COR-L47 (cell line): ENCODE measurements at regions not wholly inside any gene's neighbourhood (a gene's known extent, or its start where the extent isn't known, plus 50 kb on each side); places are given as distances from the start of the nearest gene placed in this dataset.

Experiments used
- DNase-seq: peaks from one replicate; lab custom pipeline; 2025; lab: John Stamatoyannopoulos, UW

DNA sequence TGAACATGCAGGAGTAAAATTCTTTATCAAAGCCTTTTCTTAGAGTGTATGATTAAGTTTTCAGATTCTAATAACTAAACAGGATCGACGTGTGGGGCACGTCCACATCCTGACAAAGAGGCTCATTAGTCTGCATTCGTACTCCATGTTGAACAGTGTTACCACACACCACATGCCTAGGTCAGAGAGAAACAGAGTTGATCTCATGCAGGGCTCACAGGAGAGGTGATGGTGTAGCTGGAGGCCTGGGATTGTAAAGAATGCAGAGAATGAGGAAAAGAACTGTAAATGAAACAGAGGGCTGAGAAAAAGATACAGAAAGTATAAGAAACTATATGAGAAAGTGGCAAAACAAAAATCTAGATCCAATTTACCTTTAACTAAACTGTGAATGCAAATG lies 632.5 kb downstream of the BCL11A start:
- no peak for DNase-seq

- no peak for DNase-seq
These were observed 633.1 kb downstream of the BCL11A start for GRCh38 chr2:59920307-59920706.

- no peak for DNase-seq
These were observed 633.9 kb downstream of the BCL11A start for GRCh38 chr2:59919579-59919978.

DNA sequence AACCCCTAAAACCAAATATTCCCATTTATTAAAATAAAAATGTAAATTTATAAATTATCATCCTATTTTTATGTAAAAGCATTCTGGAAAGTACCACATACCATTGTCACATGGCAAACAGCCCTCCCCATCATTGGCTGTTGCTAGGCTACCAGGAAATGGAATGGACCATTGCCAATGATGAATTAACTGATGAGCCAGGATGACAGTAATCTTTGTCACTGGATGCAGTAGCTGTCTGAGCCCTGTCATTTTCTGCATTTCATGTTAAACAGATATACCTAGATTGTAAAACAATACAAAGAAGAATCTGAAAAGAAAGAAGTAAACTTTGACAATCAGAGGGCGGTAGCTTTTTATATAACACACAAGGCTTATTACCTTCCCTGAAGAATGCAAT lies 641.4 kb downstream of the BCL11A start:
- no peak for DNase-seq

- DNase-seq = no peak
These were observed 643.3 kb downstream of the BCL11A start for GRCh38 chr2:59910166-59910565.

DNA sequence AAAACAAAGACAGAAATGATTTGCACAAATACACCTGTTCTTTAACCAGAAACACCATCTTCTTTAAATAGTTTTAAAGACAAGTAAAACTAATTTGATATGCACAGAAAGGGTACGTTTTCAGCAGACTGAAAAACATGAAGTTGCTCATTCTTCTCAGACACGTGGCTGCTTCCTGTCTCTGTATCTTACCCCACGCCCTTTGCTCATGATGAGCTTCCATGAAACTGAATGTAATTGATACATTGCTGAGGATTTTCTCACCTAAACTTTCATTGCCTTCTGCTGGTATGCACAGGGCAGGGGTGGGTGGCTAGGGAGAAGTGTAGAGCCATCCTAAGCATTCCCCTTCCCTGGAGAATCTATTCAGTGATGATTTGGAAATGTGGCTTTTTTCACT lies 644.3 kb downstream of the BCL11A start:
- no peak for DNase-seq

- DNase-seq = no peak
These were observed 647.7 kb downstream of the BCL11A start for GRCh38 chr2:59905731-59906130.

DNA sequence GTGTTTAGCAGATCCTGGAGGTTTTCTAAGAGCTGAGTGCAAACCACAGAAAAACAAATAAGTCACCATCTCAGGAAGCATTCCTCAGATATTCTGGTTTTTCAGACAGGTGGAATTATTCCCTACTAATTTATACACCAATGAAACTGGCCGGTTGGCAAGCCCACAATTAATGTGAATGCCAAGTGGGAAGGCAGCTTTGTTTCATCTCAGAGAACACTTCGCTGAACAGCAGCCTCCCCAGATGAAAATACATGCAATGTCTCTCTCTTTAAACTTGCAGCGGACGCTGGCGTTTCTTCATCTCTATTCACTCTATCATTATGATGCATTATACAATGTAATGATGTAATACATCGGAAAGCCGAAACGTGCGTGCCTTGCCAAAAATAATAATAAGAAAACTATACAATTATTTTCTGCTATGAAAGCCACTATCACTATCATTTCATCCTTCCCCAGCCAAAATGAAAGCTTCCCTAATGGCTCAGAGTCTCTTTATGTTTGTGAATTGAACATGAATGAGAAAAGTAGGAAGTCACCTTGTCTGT lies 649.4 kb downstream of the BCL11A start:
- no peak for DNase-seq

GRCh38 chr2:59900728-59901452 lies 652.6 kb downstream of the BCL11A start:
- DNase-seq = no peak

DNA sequence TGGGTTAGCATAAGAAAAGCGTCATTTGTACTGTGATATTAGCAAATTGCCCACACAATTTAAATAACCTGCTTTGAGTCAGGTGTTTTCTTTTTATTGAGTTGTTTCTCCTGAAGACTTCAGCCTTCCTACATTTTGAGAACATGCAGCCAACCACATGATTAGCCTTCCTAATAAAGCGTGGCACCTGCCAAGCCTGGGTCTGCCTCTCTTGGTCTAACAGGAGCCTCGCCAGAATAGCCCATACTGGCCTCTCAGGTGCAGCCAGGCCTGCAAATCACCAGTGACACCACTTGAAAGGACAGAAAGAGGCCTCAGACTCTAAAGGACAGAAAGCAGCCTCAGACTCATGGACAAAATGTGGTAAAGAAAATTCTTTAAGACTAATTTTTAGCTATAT lies 653.8 kb downstream of the BCL11A start:
- no peak for DNase-seq

DNA sequence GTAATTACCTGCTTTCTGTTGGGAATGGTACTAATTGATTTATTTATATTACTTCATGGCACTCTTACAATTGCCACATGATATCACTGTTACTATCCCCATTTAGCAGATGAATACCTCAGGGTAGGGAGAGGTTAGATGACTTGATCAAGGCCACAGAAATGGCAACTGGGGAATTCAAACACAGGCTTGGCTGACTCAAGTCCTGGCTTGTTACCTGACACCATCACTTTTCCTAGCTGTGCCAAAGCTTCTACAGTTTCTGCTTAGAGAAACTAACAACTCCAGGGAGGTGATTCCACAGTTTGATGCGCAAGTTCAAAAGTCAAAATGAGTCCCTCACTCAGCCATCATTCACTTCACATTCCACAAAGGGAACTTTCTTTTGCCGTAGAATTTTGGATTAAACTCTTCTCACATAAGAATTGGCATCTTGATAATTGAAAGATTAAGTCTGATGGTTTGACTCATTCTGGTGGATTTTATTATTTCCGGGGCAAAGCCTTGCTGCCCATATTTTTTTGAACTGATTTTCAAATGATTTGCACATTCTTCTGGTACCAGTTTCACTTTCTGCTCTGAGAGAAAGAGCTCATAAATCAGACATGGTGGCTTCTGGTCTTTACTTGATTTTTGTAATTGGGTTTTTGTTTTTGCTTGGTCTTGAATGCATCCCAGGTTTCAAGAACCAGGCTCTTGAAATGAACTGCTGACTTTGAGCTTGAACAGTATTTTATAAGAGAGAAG lies 656.8 kb downstream of the BCL11A start:
- DNase-seq = no peak

GRCh38 chr2:59893612-59894011 lies 659.8 kb downstream of the BCL11A start:
- no peak for DNase-seq

GRCh38 chr2:59892398-59892797 lies 661.1 kb downstream of the BCL11A start:
- peak; percentile 73 for DNase-seq

- no peak for DNase-seq
These were observed 664.1 kb downstream of the BCL11A start for GRCh38 chr2:59889305-59889704.

GRCh38 chr2:59888706-59889105 lies 664.7 kb downstream of the BCL11A start:
- DNase-seq = no peak

GRCh38 chr2:59888015-59888414 lies 665.4 kb downstream of the BCL11A start:
- peak; percentile 30 for DNase-seq

DNA sequence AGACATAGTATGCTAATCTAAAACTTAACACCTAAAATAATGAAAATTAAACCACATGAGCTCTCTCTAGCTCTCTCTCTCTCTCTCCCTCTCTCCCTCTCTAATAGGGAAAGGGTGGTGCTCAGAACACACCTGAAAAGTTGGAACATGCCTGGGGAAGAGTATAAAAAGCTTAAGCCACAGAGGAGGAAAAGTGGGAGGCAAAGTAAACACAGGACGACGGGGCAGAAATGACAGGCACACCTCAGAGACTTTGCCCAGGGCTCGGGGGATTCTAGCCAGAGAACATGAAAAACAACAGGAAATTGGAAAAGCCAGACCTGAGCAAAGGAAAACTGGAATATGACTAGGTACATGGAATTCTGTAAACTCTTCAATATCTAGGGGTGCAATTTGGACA lies 666.1 kb downstream of the BCL11A start:
- DNase-seq = no peak

- no peak for DNase-seq
These were observed 666.7 kb downstream of the BCL11A start for GRCh38 chr2:59886759-59887158.

- DNase-seq = no peak
These were observed 667.9 kb downstream of the BCL11A start for GRCh38 chr2:59885541-59885940.

DNA sequence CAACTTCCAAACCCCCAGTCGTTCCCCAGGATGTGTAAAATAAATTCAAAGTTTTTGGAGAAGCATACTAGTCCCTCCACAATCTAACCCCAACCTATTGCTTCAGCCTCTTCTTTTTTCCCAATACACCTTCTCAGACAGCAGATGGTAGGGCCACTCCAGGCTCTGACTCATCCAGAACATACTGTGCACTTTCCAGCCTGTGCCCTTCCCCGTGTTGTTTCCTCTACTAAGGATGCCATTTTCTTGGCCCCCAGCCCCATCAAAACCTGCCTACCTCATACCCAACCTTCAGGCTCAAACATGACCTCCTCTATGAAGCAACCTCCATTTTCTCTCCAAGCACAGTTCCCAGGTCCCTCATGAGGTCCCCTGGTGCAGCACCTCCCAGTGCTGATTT lies 669.3 kb downstream of the BCL11A start:
- no peak for DNase-seq

DNA sequence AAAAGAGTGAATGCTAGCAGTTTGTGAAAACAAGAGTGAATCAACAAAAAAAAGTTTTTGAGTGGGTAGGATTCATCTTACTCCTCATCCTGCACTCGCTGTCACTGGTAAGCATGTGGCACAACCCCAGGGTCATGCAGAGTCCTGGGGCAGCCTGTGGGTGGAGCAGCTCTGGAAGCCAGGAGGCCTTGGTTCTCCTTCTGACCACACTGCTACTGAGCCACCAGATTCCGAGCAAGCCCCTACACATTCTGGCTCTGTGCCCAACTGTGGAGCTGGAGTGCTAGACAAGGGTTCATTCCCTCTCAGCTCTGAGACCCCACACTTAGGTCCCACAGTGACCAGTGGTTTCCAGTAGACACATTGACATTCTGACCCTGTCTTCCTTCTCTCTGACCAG lies 670.6 kb downstream of the BCL11A start:
- DNase-seq = no peak

DNA sequence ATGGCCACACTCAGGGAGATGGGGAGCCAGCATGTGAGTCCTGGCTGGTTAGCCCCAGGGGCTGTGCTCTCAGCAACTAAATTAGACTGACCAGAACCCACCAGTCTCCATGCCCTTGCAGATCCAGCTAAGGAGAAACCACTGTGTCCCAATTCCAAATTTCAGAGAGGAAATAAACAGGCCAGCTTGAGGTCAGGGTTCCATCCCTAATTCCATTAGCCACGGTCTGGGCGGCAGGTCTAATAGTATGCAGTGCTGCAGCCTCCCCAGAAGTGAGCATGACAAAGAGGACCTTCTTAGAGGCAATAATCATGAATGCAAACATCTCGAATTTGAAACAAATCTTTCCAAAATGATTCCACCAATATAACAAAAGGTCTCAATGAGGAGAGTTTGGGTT lies 671.2 kb downstream of the BCL11A start:
- DNase-seq = no peak

GRCh38 chr2:59881218-59881617 lies 672.2 kb downstream of the BCL11A start:
- DNase-seq = no peak
